ENCODE measurements at regions not wholly inside any gene's neighbourhood (a gene's known extent, or its start where the extent isn't known, plus 50 kb on each side); places are given as distances from the start of the nearest gene placed in this dataset.

DNA sequence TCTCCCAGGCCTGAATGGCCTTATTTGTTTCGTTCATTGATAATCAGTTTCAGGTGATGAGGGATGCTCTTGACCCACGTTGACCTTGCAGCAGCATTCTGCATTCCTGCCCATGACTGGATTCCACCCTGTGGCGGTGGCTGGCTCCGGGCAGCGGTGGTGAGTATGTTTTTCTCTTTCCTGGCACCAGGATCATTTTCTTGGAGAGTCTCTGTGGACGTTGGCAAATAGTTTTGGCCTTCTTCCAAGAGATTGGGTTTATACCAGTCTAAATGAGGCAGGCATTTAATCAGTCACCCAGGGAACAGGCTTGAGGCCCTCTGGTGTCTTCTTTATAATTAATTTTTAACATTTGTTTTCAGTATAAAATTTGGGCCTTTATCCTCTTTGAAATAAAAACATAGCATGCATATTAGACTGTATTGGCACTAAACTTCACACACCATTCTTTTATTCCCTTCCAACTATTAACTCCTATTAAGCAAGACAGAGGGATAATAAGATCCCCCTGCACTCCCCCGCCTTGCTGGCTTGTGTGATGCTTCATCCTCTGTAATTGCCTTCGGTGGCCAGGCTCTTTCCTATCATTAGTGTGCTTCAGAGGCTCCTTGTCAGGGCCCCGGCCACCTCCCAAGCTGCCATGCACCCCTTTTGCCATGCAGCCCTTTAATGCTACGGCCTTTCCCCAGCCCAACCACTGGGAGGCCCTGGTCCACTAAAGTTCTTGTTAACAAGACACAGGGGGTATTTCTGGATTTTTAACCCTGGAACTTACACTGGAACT lies 176.2 kb upstream of the TOPAZ1 start:
- TF ChIP-seq, protein P1, sequence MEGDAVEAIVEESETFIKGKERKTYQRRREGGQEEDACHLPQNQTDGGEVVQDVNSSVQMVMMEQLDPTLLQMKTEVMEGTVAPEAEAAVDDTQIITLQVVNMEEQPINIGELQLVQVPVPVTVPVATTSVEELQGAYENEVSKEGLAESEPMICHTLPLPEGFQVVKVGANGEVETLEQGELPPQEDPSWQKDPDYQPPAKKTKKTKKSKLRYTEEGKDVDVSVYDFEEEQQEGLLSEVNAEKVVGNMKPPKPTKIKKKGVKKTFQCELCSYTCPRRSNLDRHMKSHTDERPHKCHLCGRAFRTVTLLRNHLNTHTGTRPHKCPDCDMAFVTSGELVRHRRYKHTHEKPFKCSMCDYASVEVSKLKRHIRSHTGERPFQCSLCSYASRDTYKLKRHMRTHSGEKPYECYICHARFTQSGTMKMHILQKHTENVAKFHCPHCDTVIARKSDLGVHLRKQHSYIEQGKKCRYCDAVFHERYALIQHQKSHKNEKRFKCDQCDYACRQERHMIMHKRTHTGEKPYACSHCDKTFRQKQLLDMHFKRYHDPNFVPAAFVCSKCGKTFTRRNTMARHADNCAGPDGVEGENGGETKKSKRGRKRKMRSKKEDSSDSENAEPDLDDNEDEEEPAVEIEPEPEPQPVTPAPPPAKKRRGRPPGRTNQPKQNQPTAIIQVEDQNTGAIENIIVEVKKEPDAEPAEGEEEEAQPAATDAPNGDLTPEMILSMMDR (IDR thresholded peaks at IDR 0.05): no peak
- TF ChIP-seq POLR2AphosphoS5 (IDR thresholded peaks at IDR 0.05; ENCODE audit: low read depth, low read length): no peak
- no peak for TF ChIP-seq SIN3A (IDR thresholded peaks at IDR 0.05; ENCODE audit: borderline replicate concordance, insufficient read depth, low read depth, low read length)

Data from Panc1 (cell line).